ENCODE measurements at regions not wholly inside any gene's neighbourhood (a gene's known extent, or its start where the extent isn't known, plus 50 kb on each side); places are given as distances from the start of the nearest gene placed in this dataset.

- DNase-seq (ENCODE audit: low spot score) (no peak), ATAC-seq (ENCODE audit: low FRiP score) (no peak)
- no peak for TF ChIP-seq CTCF (IDR thresholded peaks at IDR 0.05)
Measured at GRCh38 chr4:128379860-128380259, 92.2 kb upstream of the PGRMC2 start.

DNA sequence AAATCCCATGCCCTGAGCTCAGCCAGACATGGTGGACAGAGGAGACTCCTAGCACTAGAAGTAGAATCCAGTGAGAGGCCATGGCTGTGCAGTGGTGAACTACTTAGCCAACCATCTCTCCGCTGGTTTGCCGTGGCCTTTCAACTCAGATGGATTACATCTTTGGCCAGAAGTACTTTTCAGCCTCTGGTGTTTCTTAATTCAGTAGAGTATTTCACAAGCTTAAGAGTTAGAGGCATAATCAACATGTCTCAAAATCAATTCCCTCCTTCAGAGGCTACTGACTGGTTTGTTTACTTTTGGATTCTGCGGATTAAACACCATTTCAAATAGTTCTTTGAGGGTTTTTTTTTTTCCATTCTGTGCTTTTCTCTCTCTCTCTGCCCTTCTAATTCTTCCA lies 91.1 kb upstream of the PGRMC2 start:
- ATAC-seq (ENCODE audit: low FRiP score) (no peak), DNase-seq (ENCODE audit: low spot score) (no peak)
- no peak for TF ChIP-seq CTCF (IDR thresholded peaks at IDR 0.05)

GRCh38 chr4:128376958-128377357 lies 89.3 kb upstream of the PGRMC2 start:
- no peak for ATAC-seq (ENCODE audit: low FRiP score)

GRCh38 chr4:128376303-128376702 lies 88.7 kb upstream of the PGRMC2 start:
- ATAC-seq (ENCODE audit: low FRiP score) (no peak), DNase-seq (ENCODE audit: low spot score) (no peak)
- no peak for TF ChIP-seq CTCF (IDR thresholded peaks at IDR 0.05)

More at GRCh38 chr4:128376958-128377357, 89.3 kb upstream of the PGRMC2 start:
- no peak for DNase-seq (ENCODE audit: low spot score)
- no peak for TF ChIP-seq CTCF (IDR thresholded peaks at IDR 0.05)

- no peak for DNase-seq (ENCODE audit: low spot score)
- ATAC-seq (ENCODE audit: low FRiP score), result no peak
- no peak for TF ChIP-seq CTCF (IDR thresholded peaks at IDR 0.05)
Measured at GRCh38 chr4:128373628-128374027, 86.0 kb upstream of the PGRMC2 start.

DNA sequence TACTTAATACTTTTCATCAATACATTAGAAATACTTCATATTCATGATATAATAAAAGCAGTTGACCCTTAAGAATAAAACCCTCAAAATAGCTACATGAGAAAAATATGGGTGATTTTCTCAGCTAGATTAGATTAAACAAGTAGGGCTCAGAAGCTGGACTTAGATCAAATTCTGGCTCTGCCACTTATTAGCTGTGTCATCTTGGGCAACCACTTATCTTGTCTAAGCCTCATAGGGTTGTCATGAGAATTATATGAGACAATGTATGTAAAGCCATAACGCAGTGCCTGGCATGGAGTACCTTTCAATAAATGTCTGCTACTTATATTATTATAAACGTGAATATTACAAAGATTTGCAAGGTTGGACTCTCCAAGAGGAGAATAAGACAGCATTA lies 84.3 kb upstream of the PGRMC2 start:
- no peak for TF ChIP-seq CTCF (IDR thresholded peaks at IDR 0.05)
- DNase-seq (ENCODE audit: low spot score) (no peak), ATAC-seq (ENCODE audit: low FRiP score) (no peak)

DNA sequence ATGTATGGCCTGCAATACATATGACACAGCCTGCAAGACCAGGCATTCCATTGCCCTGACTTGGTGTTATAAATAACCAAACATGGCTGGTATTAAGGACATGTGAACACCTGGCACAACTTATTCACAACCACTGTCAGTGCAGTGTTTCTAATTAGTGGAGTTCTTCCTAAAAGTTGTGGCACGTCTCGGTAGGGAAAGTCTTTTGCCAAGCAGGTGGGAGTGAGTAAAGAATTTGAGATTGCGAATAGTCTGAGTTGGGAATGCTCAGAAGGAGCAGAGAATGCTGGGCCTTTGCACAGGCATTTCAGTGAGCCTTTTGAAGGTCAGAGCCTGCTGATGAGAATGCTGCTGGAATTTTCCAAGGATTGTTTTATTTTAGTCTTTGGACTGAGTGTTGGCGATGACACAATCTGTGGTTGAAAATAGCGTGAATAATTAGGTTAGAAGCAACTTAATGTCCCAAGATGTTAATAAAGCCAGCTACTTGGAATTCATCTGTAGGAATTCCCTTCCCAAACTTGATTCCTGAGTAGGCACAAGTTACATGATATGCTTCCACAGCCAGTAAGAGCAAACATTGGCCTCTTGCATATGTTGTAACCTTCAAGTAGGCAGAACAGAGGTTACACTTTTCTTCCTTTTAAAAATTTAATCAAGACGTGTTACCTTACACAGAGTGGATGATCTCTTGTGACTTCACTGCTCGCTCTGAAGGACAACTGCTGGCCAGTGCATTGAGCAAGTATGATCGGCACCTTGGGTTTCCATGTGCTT lies 83.6 kb upstream of the PGRMC2 start:
- DNase-seq (ENCODE audit: low spot score), result no peak
- ATAC-seq (ENCODE audit: low FRiP score), result peak; percentile 57
- no peak for TF ChIP-seq CTCF (IDR thresholded peaks at IDR 0.05)

All from omental fat pad (tissue), 3 donors.